ENCODE measurements at regions not wholly inside any gene's neighbourhood (a gene's known extent, or its start where the extent isn't known, plus 50 kb on each side); places are given as distances from the start of the nearest gene placed in this dataset.

DNA sequence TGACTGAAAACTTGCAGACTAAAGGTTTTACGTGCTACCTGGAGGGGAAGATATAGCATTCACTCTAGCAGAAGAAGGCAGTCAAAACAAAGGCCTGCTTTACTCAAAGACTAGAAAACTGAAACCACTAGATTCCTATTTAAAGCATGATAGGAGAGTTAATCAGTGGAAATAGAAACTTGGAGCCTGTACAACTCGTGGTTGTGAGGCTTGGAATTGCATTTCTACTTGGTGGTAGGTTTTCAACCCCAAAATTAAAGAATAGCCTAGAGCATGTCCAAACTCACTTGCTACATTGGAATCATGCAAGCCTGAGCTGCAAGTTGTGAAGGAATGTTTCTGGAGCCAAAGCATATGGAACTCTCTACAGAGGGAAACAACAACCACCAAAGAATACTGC, 1526.4 kb upstream of the NUDT12 start:
- TF ChIP-seq, protein P1, sequence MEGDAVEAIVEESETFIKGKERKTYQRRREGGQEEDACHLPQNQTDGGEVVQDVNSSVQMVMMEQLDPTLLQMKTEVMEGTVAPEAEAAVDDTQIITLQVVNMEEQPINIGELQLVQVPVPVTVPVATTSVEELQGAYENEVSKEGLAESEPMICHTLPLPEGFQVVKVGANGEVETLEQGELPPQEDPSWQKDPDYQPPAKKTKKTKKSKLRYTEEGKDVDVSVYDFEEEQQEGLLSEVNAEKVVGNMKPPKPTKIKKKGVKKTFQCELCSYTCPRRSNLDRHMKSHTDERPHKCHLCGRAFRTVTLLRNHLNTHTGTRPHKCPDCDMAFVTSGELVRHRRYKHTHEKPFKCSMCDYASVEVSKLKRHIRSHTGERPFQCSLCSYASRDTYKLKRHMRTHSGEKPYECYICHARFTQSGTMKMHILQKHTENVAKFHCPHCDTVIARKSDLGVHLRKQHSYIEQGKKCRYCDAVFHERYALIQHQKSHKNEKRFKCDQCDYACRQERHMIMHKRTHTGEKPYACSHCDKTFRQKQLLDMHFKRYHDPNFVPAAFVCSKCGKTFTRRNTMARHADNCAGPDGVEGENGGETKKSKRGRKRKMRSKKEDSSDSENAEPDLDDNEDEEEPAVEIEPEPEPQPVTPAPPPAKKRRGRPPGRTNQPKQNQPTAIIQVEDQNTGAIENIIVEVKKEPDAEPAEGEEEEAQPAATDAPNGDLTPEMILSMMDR (IDR thresholded peaks at IDR 0.05; ENCODE audit: extremely low read depth in 1 of 2, insufficient read depth in 1 of 2, low read depth in 1 of 2, low read length in 2 of 2), result no peak
- no peak for TF ChIP-seq EZH2 (IDR thresholded peaks at IDR 0.05; ENCODE audit: borderline replicate concordance, low read depth, low read length, severe bottlenecking)
- no peak for TF ChIP-seq GATA2 (IDR thresholded peaks at IDR 0.05; ENCODE audit: insufficient read depth, insufficient read length, low read depth, low read length)
- TF ChIP-seq JUN (IDR thresholded peaks at IDR 0.05; ENCODE audit: borderline replicate concordance, insufficient read depth, insufficient read length, low read depth), result no peak
- TF ChIP-seq POLR2AphosphoS5 (IDR thresholded peaks at IDR 0.05; ENCODE audit: insufficient read depth, low read depth, low read length), result no peak
- no peak for TF ChIP-seq POLR2A (IDR thresholded peaks at IDR 0.05; ENCODE audit: low read depth, low read length)
- TF ChIP-seq, protein P2, sequence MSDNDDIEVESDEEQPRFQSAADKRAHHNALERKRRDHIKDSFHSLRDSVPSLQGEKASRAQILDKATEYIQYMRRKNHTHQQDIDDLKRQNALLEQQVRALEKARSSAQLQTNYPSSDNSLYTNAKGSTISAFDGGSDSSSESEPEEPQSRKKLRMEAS (IDR thresholded peaks at IDR 0.05; ENCODE audit: insufficient read depth, insufficient read length), result no peak

Measured in endothelial cell of umbilical vein (primary cell).